Aorta (tissue), 5 donors: ENCODE measurements at regions not wholly inside any gene's neighbourhood (a gene's known extent, or its start where the extent isn't known, plus 50 kb on each side); places are given as distances from the start of the nearest gene placed in this dataset.
"Not testable (repeated sequence)": the region's sequence is repeated elsewhere in the genome, so short reads cannot be mapped to it uniquely, and the experiment has no call there.

Experiments
- ATAC-seq: fragments of 200-7000 bp; cut with Tn5 transposase; one replicate; pipeline ENCODE4 v1.9.1; 2022; ENCODE audit warnings: moderate library complexity; ENCODE audit not compliant: low FRiP score
- DNase-seq, 2 donors: peaks; one replicate each; pipeline ENCODE4 v3.0.0-alpha.2; 2020
- H3K27ac ChIP-seq, 2 donors: one replicate each; pipeline ENCODE4 v1.5.1; 2013; ENCODE audit warnings: low read length in 2 of 2, mild to moderate bottlenecking in 2 of 2, moderate library complexity in 2 of 2, control low read depth in 1 of 2, inconsistent platforms in 1 of 2, low read depth in 1 of 2
- H3K27me3 ChIP-seq, 2 donors: one replicate each; pipeline ENCODE4 v1.6.1; 2013; ENCODE audit warnings: control low read depth in 1 of 2, low read length in 1 of 2, mild to moderate bottlenecking in 1 of 2, moderate library complexity in 1 of 2; ENCODE audit not compliant: insufficient read depth in 2 of 2, control insufficient read depth in 1 of 2
- H3K36me3 ChIP-seq, 2 donors: one replicate each; pipeline ENCODE4 v1.6.1; 2013; ENCODE audit warnings: control low read depth in 1 of 2, low read length in 1 of 2, mild to moderate bottlenecking in 1 of 2; ENCODE audit not compliant: insufficient read depth in 2 of 2, control insufficient read depth in 1 of 2
- H3K4me1 ChIP-seq, 2 donors: one replicate each; pipeline ENCODE4 v1.6.1; 2013; ENCODE audit warnings: low read length in 2 of 2, control low read depth in 1 of 2, mild to moderate bottlenecking in 1 of 2, moderate library complexity in 1 of 2; ENCODE audit not compliant: insufficient read depth in 2 of 2, control insufficient read depth in 1 of 2
- H3K4me3 ChIP-seq, 2 donors: one replicate each; pipeline ENCODE4 v1.5.1; 2013; ENCODE audit warnings: low read length in 2 of 2, control low read depth in 1 of 2, mild to moderate bottlenecking in 1 of 2
- H3K9me3 ChIP-seq: one replicate; pipeline ENCODE4 v1.6.1; 2013; ENCODE audit warnings: mild to moderate bottlenecking, low read length; ENCODE audit not compliant: control insufficient read depth
- WGBS, 2 donors: extraction: QIAGEN DNeasy Blood & Tissue Kit; methylation state at CpG; one replicate each; pipeline ENCODE4 v1.1.7; 2013; 5-methylcytosine and 5-hydroxymethylcytosine counted together
- intact Hi-C, 2 donors: fragments of 100-400 bp; cut with DNase I; formaldehyde crosslinking; loops; one replicate each; pipeline versions ENCODE4 v1.14.2 to v1.15.0; 2022
- donor health status: healthy with polysubstance abuse.
- donor health status: Bipolar disorder and iron deficiency.
- donor health status: DM: no; HTN: no; CAD: no.
- donor health status: DM: no; HTN: no; CAD: no.
- donor health status: DM: yes; HTN: yes; CAD: no.

DNA sequence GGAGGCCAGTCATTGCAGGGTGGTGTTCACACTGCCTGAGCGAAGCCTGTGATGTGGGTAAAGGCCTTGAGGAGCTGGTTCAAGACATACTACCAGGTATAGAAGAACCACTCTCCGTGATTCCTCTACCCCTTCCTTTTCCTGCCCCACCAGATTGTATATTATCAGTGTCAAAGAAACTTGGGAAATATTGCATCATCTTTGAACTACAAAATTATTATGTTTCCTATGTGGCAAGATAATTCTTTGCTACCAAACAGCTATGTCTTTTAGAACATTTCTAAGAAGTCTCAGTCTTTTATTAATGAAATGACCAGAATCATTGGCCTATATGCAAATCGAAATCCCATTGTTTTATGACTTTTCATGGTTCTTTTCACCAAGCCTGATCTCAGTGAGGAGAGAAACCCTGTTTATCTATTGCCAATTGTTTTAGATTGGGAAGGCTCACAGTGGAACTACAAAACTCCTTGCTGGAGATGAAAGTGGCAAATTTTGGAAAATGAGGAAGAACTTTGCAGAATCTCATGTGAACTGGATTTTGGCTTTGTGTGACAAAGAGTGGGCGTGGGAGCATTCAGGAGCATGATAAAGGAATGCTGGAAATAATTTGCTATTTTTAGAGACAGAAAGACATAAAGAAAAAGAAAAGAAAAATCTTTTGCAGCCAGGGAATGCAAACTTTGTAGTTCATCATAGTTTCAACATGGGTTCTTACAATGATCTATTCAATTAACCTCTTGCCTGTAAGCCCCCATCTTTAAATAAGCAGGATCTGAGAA lies 286.9 kb downstream of the INSIG2 start:
- ATAC-seq, result no peak
- intact Hi-C loops, result no loop called here
- Histone ChIP-seq H3K27ac (no peak overlapping the region), H3K4me1 (no peaks in the 10 kb centered on the region), H3K27me3 (no peaks in the 10 kb centered on the region), H3K9me3 (no peaks in the 10 kb centered on the region), H3K4me3 (no peak overlapping the region), H3K36me3 (no peaks in the 10 kb centered on the region)
- WGBS, 2 donors, result 59 to 60% methylated on average over 4 of the region's 4 CpGs
- DNase-seq, result no peak

GRCh38 chr2:118372886-118373830 lies 284.9 kb downstream of the INSIG2 start:
- Histone ChIP-seq H3K4me3 (no peak overlapping the region), H3K9me3 (no peaks in the 10 kb centered on the region), H3K27ac (no peak overlapping the region), H3K27me3 (no peaks in the 10 kb centered on the region), H3K4me1 (no peaks in the 10 kb centered on the region), H3K36me3 (no peaks in the 10 kb centered on the region)
- DNase-seq (no peak), ATAC-seq (no peak)
- intact Hi-C loops, result no loop called here
- WGBS, 2 donors, result 77 to 79% methylated on average over 6 of the region's 6 CpGs

GRCh38 chr2:118371515-118371914 lies 283.2 kb downstream of the INSIG2 start:
- Histone ChIP-seq H3K9me3 (no peaks in the 10 kb centered on the region), H3K4me3 (no peak overlapping the region), H3K4me1 (no peaks in the 10 kb centered on the region), H3K27ac (no peak overlapping the region), H3K27me3 (no peaks in the 10 kb centered on the region), H3K36me3 (no peaks in the 10 kb centered on the region)
- intact Hi-C loops, result no loop called here
- no peak for DNase-seq
- ATAC-seq, result no peak
- WGBS, 2 donors, result 22 to 32% methylated on average over 6 of the region's 6 CpGs

DNA sequence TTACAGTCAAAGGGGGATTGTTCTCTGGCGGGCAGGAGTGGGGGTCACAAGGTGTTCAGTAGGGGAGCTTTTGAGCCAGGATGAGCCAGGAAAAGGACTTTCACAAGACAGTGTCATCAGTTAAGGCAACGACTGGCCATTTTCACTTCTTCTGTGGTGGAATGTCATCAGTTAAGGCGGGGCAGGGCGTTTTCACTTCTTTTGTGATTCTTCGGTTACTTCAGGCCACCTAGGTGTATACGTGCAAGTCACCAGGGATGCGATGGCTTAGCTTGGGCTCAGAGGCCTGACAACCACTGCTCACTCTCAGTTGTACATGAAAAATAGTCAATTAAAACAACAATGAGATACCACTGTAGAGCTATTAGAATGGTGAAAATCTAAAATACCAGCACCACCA lies 281.2 kb downstream of the INSIG2 start:
- H3K9me3 ChIP-seq, H3K27me3 ChIP-seq, ATAC-seq, H3K36me3 ChIP-seq, H3K4me1 ChIP-seq, H3K4me3 ChIP-seq, DNase-seq, intact Hi-C loops, H3K27ac ChIP-seq: not testable (repeated sequence)
- whole genome bisulfite sequencing, 2 donors, result 52 to 63% methylated on average over 7 of the region's 7 CpGs

- Histone ChIP-seq H3K27ac (no peak overlapping the region), H3K4me3 (no peak overlapping the region), H3K9me3 (peaks cover 1% of the 10 kb centered on the region), H3K27me3 (no peaks in the 10 kb centered on the region), H3K36me3 (no peaks in the 10 kb centered on the region), H3K4me1 (no peaks in the 10 kb centered on the region)
- intact Hi-C loops, result no loop called here
- 73 to 91% methylated on average over 2 of the region's 2 CpGs for WGBS, 2 donors
- ATAC-seq (no peak), DNase-seq (no peak)
These were observed 275.3 kb downstream of the INSIG2 start for GRCh38 chr2:118363604-118364003.

DNA sequence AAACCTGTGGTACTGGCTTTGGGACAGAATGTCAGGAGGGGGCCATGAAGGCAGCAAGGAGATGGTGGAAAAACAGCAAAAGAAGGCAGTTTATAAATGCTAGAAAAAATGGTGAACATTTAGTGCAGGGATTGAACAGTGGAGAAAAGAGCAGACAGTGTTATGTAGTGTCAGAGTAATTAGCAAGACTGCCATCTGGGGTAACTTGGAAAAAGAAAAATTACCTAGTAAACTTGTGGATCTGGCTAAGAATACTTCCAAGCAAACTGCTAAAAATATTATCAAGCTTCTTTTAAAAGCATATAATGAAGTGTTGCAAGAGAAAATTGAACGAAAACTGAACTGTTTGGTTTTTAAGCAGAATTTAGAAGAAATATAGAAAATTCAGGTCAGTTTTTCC lies 267.8 kb downstream of the INSIG2 start:
- 68 to 69% methylated on average over 1 of the region's 1 CpG for WGBS, 2 donors
- ATAC-seq, result no peak
- no peaks in the 10 kb centered on the region for H3K9me3 ChIP-seq
- no peak overlapping the region for H3K4me3 ChIP-seq
- intact Hi-C loops, result no loop called here
- H3K27ac ChIP-seq, result no peak overlapping the region
- no peak for DNase-seq
- no peaks in the 10 kb centered on the region for H3K4me1 ChIP-seq
- no peaks in the 10 kb centered on the region for H3K27me3 ChIP-seq
- H3K36me3 ChIP-seq, result no peaks in the 10 kb centered on the region

DNA sequence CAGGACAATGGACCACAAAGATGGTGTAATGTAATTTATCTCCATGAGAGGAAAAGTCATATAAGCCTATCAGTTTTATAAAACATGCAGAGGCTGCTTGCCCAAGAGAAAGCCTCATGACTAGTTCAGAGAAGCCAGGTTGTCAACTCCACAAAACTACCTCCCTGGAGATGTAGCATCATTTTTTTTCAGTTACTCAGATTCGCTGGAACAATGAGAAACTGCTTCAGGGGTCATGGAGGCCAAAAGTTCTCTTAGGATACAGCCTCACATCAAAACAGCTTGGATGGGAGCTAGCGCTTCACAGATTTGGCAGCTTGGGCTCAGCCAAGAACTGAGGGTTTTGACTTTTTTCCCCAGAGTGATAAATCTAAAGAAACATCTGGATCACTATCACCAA lies 263.5 kb downstream of the INSIG2 start:
- H3K27me3 ChIP-seq, result peaks cover 0 to 1% of the 10 kb centered on the region in 2 donors
- 33 to 37% methylated on average over 2 of the region's 2 CpGs for WGBS, 2 donors
- DNase-seq (no peak), ATAC-seq (no peak)
- no peak overlapping the region for H3K4me3 ChIP-seq
- H3K36me3 ChIP-seq, result no peaks in the 10 kb centered on the region
- H3K9me3 ChIP-seq, result peaks cover 5% of the 10 kb centered on the region
- intact Hi-C loops, result no loop called here
- H3K4me1 ChIP-seq, result no peaks in the 10 kb centered on the region
- no peak overlapping the region for H3K27ac ChIP-seq

DNA sequence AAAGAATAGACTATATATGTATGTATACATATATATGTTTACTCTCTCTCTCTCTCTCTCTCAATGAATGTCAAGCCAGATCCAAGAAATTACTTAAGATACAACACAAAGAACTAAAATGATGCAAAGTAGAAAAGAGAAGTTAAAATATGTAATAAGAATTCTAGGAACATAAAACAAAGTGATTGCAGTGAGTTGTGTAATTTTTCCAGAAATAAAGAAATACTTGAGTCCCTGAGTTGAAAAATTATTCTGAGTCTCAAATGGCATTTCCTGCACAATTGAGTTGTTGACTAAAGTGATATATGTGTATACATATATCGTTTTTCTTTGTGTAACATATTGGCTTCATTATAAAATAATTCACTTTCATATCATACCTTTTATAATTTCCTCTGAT lies 262.4 kb downstream of the INSIG2 start:
- Histone ChIP-seq H3K27me3 (peaks cover 0 to 1% of the 10 kb centered on the region in 2 donors), H3K9me3 (peaks cover 5% of the 10 kb centered on the region), H3K4me1 (no peaks in the 10 kb centered on the region), H3K4me3 (no peak overlapping the region), H3K36me3 (no peaks in the 10 kb centered on the region), H3K27ac (no peak overlapping the region)
- no peak for DNase-seq
- intact Hi-C loops, result no loop called here
- ATAC-seq, result no peak
- 31 to 39% methylated on average over 1 of the region's 1 CpG for WGBS, 2 donors
